ENCODE measurements at regions not wholly inside any gene's neighbourhood (a gene's known extent, or its start where the extent isn't known, plus 50 kb on each side); places are given as distances from the start of the nearest gene placed in this dataset.
A peak's percentile ranks its signal among the peaks of the same experiment; 100 is the strongest.

GRCh38 chr1:232682248-232682647, 52.3 kb upstream of the SIPA1L2 start:
- FAIRE-seq, result no peak

GRCh38 chr1:232684371-232685105, 54.6 kb upstream of the SIPA1L2 start:
- FAIRE-seq, result no peak
- DNase-seq (ENCODE audit: low spot score), result peak; percentile 53

More at GRCh38 chr1:232682248-232682647, 52.3 kb upstream of the SIPA1L2 start:
- DNase-seq (ENCODE audit: low spot score), result no peak

GRCh38 chr1:232686346-232686745, 56.4 kb upstream of the SIPA1L2 start:
- DNase-seq (ENCODE audit: low spot score), result no peak
- FAIRE-seq, result no peak

GRCh38 chr1:232687304-232687703, 57.4 kb upstream of the SIPA1L2 start:
- no peak for DNase-seq (ENCODE audit: low spot score)
- FAIRE-seq, result no peak

GRCh38 chr1:232687728-232688127, 57.8 kb upstream of the SIPA1L2 start:
- no peak for FAIRE-seq
- no peak for DNase-seq (ENCODE audit: low spot score)

GRCh38 chr1:232688398-232688797, 58.5 kb upstream of the SIPA1L2 start:
- DNase-seq (ENCODE audit: low spot score), result no peak
- no peak for FAIRE-seq

- no peak for DNase-seq (ENCODE audit: low spot score)
- FAIRE-seq, result no peak
These were observed 59.8 kb upstream of the SIPA1L2 start for GRCh38 chr1:232689711-232690110.

- DNase-seq (ENCODE audit: low spot score), result no peak
- no peak for FAIRE-seq
These were observed 60.5 kb upstream of the SIPA1L2 start for GRCh38 chr1:232690285-232690935.

GRCh38 chr1:232694475-232694874, 64.5 kb upstream of the SIPA1L2 start:
- DNase-seq (ENCODE audit: low spot score), result no peak
- FAIRE-seq, result no peak

GRCh38 chr1:232695621-232696385, 65.9 kb upstream of the SIPA1L2 start:
- DNase-seq (ENCODE audit: low spot score), result no peak
- FAIRE-seq, result no peak

- FAIRE-seq, result no peak
- DNase-seq (ENCODE audit: low spot score), result no peak
These were observed 66.5 kb upstream of the SIPA1L2 start for GRCh38 chr1:232696466-232696865.

- FAIRE-seq (no peak), DNase-seq (ENCODE audit: low spot score) (no peak)
These were observed 67.4 kb upstream of the SIPA1L2 start for GRCh38 chr1:232697187-232697822.

GRCh38 chr1:232699814-232700213, 69.9 kb upstream of the SIPA1L2 start:
- FAIRE-seq (no peak), DNase-seq (ENCODE audit: low spot score) (no peak)

GRCh38 chr1:232702911-232703310, 73.0 kb upstream of the SIPA1L2 start:
- no peak for DNase-seq (ENCODE audit: low spot score)
- FAIRE-seq, result no peak

GRCh38 chr1:232704256-232704655, 74.3 kb upstream of the SIPA1L2 start:
- DNase-seq (ENCODE audit: low spot score) (no peak), FAIRE-seq (no peak)

- peak; percentile 61 for DNase-seq (ENCODE audit: low spot score)
- no peak for FAIRE-seq
These were observed 75.1 kb upstream of the SIPA1L2 start for GRCh38 chr1:232704694-232705680.

GRCh38 chr1:232705815-232706575, 76.1 kb upstream of the SIPA1L2 start:
- FAIRE-seq, result no peak
- DNase-seq (ENCODE audit: low spot score), result no peak

GRCh38 chr1:232707142-232707541, 77.2 kb upstream of the SIPA1L2 start:
- no peak for FAIRE-seq
- DNase-seq (ENCODE audit: low spot score), result no peak

GRCh38 chr1:232709386-232709785, 79.5 kb upstream of the SIPA1L2 start:
- no peak for FAIRE-seq
- peak; percentile 25 for DNase-seq (ENCODE audit: low spot score)

- FAIRE-seq (no peak), DNase-seq (ENCODE audit: low spot score) (no peak)
These were observed 82.1 kb upstream of the SIPA1L2 start for GRCh38 chr1:232711996-232712395.

Measured in urothelium cell line (cell line).